ENCODE measurements at regions not wholly inside any gene's neighbourhood (a gene's known extent, or its start where the extent isn't known, plus 50 kb on each side); places are given as distances from the start of the nearest gene placed in this dataset.

DNA sequence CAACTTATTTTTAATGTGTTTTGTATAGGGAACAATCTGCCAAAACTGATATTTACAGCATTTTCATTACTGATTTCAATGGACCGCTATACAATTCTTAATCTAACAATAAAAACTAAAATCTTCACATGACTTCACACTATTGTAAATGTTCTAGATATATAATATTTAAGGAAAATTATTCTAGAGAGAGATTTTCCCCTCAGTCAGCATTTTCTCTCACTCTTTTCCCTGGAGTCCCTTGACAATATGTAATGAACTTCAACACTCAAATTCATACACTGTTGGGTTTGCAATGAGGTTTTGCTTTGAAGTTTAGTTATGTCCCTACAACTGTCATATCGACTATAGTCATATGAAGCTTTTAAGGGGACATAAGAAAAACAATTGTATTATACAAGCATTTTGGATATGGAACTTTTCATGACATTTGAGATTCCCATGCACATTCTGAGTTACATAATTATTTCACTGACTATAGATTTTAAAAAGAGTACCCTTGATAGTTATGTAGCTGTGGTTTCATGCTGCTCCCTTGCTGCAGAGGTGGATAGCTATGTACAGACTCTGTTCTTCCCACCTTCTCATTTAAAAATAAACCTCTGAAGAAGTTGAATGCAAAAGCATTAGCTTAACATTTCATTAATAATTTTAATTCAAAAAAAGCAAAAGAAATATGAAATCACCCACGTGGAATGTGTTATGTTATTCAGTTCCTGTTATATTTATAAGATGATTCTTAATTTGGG is 338.5 kb downstream of the AKAIN1 start:
- DNase-seq (ENCODE audit: low read depth in 4 of 4, low spot score in 3 of 4) = no peak

- no peak for DNase-seq (ENCODE audit: low read depth in 4 of 4, low spot score in 3 of 4)
Observed at GRCh38 chr18:4854671-4855070, 342.4 kb downstream of the AKAIN1 start.

DNA sequence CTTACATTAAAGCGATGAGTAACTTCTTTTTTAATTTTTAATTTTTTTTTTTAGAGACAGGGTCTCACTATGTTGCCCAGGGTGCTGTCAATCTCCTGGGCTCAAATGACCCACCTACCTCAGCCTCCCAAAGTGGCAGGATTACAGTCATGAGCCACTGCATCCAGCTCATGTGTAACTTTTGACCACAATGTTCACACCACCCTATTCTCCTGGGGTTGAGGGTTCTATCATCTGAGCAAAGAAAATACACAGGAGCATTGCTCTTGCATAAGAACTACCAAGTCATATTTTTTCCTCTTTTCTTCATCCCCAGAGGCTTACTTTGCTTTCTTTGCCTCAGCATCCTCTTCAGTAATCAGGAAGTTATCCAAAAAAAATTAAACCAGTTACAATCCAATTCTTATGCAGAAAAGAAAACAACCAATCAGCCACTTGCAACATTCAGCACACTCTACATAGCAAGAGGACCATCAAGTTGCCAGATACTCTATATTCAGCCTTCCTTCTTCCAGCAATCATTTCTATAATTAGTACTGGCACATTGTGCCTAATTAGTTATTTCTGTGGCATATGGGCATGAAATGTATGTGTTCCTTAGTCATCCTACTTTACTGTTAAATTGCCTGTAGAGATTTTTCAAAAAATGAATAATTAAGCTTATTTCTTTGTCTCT is 345.6 kb downstream of the AKAIN1 start:
- no peak for DNase-seq (ENCODE audit: low read depth in 4 of 4, low spot score in 3 of 4)

DNA sequence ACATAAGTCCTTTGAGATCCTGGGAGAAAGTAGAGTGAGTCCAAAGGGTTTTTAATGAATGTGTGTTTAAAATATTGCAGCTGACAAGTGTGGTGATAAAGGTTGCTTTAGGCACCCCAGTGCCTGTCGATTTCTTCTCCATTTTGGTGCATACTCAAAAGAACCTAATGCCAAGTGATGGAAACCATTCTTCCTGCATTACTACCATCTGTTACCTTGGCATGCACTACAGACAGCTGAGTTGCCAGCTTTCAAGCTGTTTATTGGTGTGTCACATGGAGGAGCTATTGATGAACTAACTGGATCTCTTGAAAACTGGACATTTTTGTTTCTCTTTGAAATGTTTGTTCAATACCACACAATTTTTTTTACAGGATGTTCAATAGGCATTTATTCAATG is 350.0 kb downstream of the AKAIN1 start:
- DNase-seq (ENCODE audit: low read depth in 4 of 4, low spot score in 3 of 4) = no peak

GRCh38 chr18:4844320-4844719 is 352.7 kb downstream of the AKAIN1 start:
- no peak for DNase-seq (ENCODE audit: low read depth in 4 of 4, low spot score in 3 of 4)

DNA sequence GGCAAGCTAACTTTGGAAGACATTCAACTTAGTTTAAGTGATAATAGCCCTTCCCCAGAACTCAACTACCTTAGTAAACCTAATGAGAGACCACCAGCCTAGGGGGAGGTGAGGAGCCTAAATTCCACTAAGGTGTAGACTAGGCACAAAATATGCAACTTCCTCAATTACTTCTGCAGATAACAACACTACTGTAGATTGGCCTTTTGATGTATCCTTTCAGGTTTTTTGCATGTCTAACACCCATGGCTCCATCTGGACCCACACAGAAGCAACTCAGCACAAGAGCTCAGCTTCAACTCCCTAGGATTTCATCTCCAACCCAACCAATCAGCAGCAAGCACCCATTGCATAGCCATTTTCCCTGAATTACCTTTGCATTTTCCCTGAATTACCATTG is 353.3 kb downstream of the AKAIN1 start:
- DNase-seq (ENCODE audit: low read depth in 4 of 4, low spot score in 3 of 4) = no peak

GRCh38 chr18:4842751-4843150 is 354.3 kb downstream of the AKAIN1 start:
- no peak for DNase-seq (ENCODE audit: low read depth in 4 of 4, low spot score in 3 of 4)

- DNase-seq (ENCODE audit: low read depth in 4 of 4, low spot score in 3 of 4) = no peak
Observed at GRCh38 chr18:4842287-4842686, 354.8 kb downstream of the AKAIN1 start.

GRCh38 chr18:4839639-4840038 is 357.4 kb downstream of the AKAIN1 start:
- no peak for DNase-seq (ENCODE audit: low read depth in 4 of 4, low spot score in 3 of 4)

- no peak for DNase-seq (ENCODE audit: low read depth in 4 of 4, low spot score in 3 of 4)
Observed at GRCh38 chr18:4836141-4836540, 360.9 kb downstream of the AKAIN1 start.

GRCh38 chr18:4831791-4832375 is 365.2 kb downstream of the AKAIN1 start:
- DNase-seq (ENCODE audit: low read depth in 4 of 4, low spot score in 3 of 4) = no peak

GRCh38 chr18:4831127-4831526 is 365.9 kb downstream of the AKAIN1 start:
- DNase-seq (ENCODE audit: low read depth in 4 of 4, low spot score in 3 of 4) = no peak

- DNase-seq (ENCODE audit: low read depth in 4 of 4, low spot score in 3 of 4) = no peak
Observed at GRCh38 chr18:4823091-4823490, 368.0 kb upstream of the DLGAP1 start.

- DNase-seq (ENCODE audit: low read depth in 4 of 4, low spot score in 3 of 4) = no peak
Observed at GRCh38 chr18:4821801-4822200, 366.7 kb upstream of the DLGAP1 start.

- no peak for DNase-seq (ENCODE audit: low read depth in 4 of 4, low spot score in 3 of 4)
Observed at GRCh38 chr18:4817665-4818064, 362.6 kb upstream of the DLGAP1 start.

DNA sequence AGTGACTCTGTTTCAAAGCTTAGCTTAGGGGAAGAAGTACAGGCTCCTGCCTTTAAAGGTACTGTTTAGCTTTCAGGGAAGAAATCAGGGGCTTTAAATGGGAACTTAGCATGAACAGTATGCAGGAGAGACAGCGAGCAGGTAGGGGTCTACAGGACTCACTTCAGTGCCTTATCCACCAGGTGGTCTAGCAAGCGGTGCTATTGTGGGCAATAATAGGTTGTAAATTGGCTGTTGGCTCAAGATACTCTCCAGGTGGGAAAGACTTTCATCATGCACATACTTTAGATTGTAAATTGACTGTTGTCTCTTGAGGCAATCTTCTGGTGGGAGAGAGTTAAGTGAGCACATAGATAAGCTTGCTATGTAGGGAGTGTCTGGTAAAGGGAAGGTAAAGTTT is 358.6 kb upstream of the DLGAP1 start:
- no peak for DNase-seq (ENCODE audit: low read depth in 4 of 4, low spot score in 3 of 4)

GRCh38 chr18:4808891-4809290 is 353.8 kb upstream of the DLGAP1 start:
- DNase-seq (ENCODE audit: low read depth in 4 of 4, low spot score in 3 of 4) = no peak

DNA sequence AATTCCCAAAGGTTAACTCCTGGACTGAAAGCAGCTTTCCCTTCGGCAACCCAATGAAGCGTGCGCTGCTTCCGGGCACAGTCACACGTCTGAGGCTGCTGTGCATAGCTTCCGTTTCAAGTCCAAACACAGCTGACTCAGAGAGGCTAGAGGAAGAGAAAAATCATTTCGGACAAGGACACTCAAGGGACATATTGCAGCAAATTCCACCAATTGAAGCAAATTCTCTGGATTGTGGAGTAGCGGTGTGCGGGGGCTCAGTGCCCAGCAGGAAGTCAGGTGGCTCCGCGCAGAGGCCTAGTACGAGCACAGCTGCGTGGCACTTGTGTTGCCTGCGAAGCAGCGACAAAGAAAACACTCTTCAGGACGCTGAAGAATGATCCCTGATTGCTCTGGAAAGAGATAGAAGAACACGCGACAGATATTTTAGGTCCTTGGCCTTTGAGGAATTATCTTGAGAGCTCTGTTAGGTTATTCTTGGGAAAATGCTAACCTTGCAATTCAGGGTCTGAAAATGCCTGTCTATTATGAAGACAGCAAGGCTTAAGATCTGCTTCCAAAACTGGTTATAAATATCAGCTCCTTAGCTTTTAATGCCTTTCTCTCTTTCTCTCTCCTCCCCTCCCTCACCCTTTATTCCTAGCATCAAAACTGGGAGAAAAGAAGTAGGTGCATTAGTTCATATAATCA is 352.6 kb upstream of the DLGAP1 start:
- peak in 1 of 4 donors; percentile 7 for DNase-seq (ENCODE audit: low read depth in 4 of 4, low spot score in 3 of 4)

DNA sequence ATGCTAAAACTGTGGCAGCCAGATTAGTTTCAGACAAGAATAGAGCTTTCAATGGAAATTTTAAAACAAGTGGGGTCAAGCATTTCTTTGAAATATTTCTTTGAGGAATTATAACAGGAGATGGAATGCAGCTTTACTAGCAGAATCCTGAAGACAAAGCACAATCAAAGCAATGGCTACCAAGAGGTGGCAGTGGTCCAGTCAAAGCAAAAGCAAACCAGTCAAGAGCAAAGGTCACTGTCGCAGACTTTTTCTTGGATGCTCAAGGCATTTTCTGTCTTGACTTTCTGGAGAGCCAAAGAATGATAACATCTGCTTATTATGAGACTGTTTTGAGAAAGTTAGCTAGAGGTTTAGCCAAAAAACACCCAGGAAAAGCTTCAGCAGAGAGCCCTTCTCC is 351.2 kb upstream of the DLGAP1 start:
- DNase-seq (ENCODE audit: low read depth in 4 of 4, low spot score in 3 of 4) = no peak

GRCh38 chr18:4802296-4802695 is 347.2 kb upstream of the DLGAP1 start:
- DNase-seq (ENCODE audit: low read depth in 4 of 4, low spot score in 3 of 4) = no peak

DNA sequence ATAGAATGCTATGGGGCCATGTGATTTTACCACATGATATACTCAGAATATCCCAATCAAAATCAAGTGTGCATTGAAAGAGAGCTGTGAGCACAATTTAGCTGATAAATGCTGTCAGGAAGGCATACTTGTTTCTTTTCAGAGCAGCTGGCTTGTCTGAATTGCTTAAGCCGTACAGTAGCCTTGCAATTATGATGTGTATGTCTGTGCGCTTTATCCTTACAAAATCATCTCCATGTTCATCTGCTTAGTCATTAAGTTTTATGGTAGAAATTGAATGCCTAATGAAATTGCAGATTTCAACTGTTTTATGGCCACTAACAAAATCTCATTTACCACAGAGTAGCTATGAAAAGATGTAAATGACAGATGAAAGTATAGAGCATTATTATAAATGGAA is 346.0 kb upstream of the DLGAP1 start:
- no peak for DNase-seq (ENCODE audit: low read depth in 4 of 4, low spot score in 3 of 4)
